ENCODE measurements at regions not wholly inside any gene's neighbourhood (a gene's known extent, or its start where the extent isn't known, plus 50 kb on each side); places are given as distances from the start of the nearest gene placed in this dataset.

DNA sequence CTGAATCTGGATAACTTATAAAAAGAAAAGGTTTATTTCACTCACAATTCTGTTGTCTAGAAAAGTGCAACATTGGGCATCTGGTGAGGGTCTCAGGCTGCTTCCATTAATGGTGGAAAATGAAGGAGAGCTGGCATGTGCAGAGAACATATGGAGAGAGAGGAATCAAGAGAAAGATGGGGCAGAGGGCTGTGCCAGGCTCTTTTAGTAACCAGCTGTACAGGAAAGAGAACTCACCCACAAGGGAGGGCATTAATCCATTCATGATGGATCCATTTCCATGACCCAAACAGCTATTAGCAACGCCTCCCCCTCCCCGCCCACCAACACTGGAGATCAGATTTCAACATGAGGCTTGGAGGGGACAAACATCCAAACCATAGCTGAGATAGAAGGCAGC, 61.7 kb upstream of the LYZL1 start (continued):
- TF ChIP-seq ZNF318 (IDR thresholded peaks at IDR 0.05; ENCODE audit: borderline replicate concordance in 1 of 2, low read depth in 1 of 2) (no peak), TOE1 (IDR thresholded peaks at IDR 0.05; ENCODE audit: borderline replicate concordance) (no peak), TOE1 (CRISPR knock-in tag; IDR thresholded peaks at IDR 0.05; ENCODE audit: borderline replicate concordance, low read depth) (no peak)
